H1 (cell line): ENCODE measurements at regions not wholly inside any gene's neighbourhood (a gene's known extent, or its start where the extent isn't known, plus 50 kb on each side); places are given as distances from the start of the nearest gene placed in this dataset.

ENCODE experiments used
- CTCF ChIA-PET: fragments of 300-600 bp; sonication (Branson Sonifier 250); formaldehyde crosslinking; loops from one replicate; lab custom pipeline; 2021; ENCODE audit not compliant: partially characterized antibody; lab: Charles Lee
- POLR2A ChIA-PET: fragments of 300-600 bp; sonication (Branson Sonifier 250); formaldehyde crosslinking; loops from one replicate; lab custom pipeline; 2021; ENCODE audit warnings: inconsistent platforms; ENCODE audit not compliant: partially characterized antibody; lab: Charles Lee
- DNase-seq, 2 experiments: peaks; one replicate each; pipeline versions ENCODE4 v3.0.0 to v3.0.0-alpha.2; 2010 to 2022; ENCODE audit warnings: low spot score in 2 of 2, low read depth in 1 of 2, mixed read lengths in 1 of 2
- FAIRE-seq: peaks from 2 replicates; lab custom pipeline; 2011; peaks lifted over from hg19 to GRCh38; lab: Jason Lieb, UNC
- H2AFZ ChIP-seq: 2 replicates; pipeline ENCODE4 v1.8.1; 2012; ENCODE audit warnings: low read length, inconsistent platforms
- H2AK5ac ChIP-seq: 2 replicates; pipeline ENCODE4 v1.6.1; 2013; ENCODE audit warnings: low read depth, low read length
- H2BK120ac ChIP-seq: replicated peaks from 2 replicates; pipeline ENCODE3; 2013; ENCODE audit warnings: low read depth, low read length, inconsistent platforms
- H2BK12ac ChIP-seq: 2 replicates; pipeline ENCODE4 v1.6.1; 2013; ENCODE audit warnings: low read depth, low read length
- H2BK15ac ChIP-seq: 2 replicates; pipeline ENCODE4 v1.6.1; 2013; ENCODE audit warnings: low read length
- H2BK20ac ChIP-seq: 2 replicates; pipeline ENCODE4 v1.6.1; 2013; ENCODE audit warnings: low read length
- H2BK5ac ChIP-seq: 2 replicates; pipeline ENCODE4 v1.6.1; 2013; ENCODE audit warnings: low read depth, low read length
- H3K14ac ChIP-seq: 2 replicates; pipeline ENCODE4 v1.6.1; 2013; ENCODE audit warnings: inconsistent platforms; ENCODE audit not compliant: insufficient read length
- H3K18ac ChIP-seq: 2 replicates; pipeline ENCODE4 v1.6.1; 2013; ENCODE audit warnings: low read length; ENCODE audit errors: extremely low read depth
- H3K23ac ChIP-seq: 2 replicates; pipeline ENCODE4 v1.6.1; 2013; ENCODE audit warnings: inconsistent platforms; ENCODE audit not compliant: insufficient read length
- H3K23me2 ChIP-seq: 2 replicates; pipeline ENCODE4 v1.6.1; 2013; ENCODE audit warnings: low read depth, low read length
- H3K27ac ChIP-seq: 2 replicates; pipeline ENCODE4 v1.6.1; 2011; ENCODE audit warnings: low read depth, low read length, inconsistent platforms
- H3K27me3 ChIP-seq, 4 experiments: replicated peaks in 1 of 4; 1 replicate in 1 of 4; 2 replicates in 3 of 4; pipeline versions ENCODE4 v1.6.1 to v1.8.1; 2011 to 2013; ENCODE audit warnings: low read length in 3 of 4, mild to moderate bottlenecking in 3 of 4, inconsistent platforms in 2 of 4, mixed read lengths in 2 of 4, moderate library complexity in 1 of 4; ENCODE audit not compliant: control insufficient read depth in 3 of 4, insufficient read depth in 3 of 4; ENCODE audit errors: extremely low read depth in 1 of 4
- H3K36me3 ChIP-seq, 4 experiments: 2 replicates each; pipeline versions ENCODE4 v1.6.1 to v1.8.1; 2011 to 2013; ENCODE audit warnings: mild to moderate bottlenecking in 4 of 4, low read length in 3 of 4, moderate library complexity in 2 of 4, control low read depth in 1 of 4, inconsistent platforms in 1 of 4; ENCODE audit not compliant: insufficient read depth in 4 of 4, control insufficient read depth in 2 of 4
- H3K4ac ChIP-seq: replicated peaks from 2 replicates; pipeline ENCODE3; 2013; ENCODE audit warnings: low read length, low read depth, mixed read lengths, inconsistent platforms; ENCODE audit not compliant: insufficient read length
- H3K4me1 ChIP-seq, 4 experiments: replicated peaks in 1 of 4; 1 replicate in 1 of 4; 2 replicates in 3 of 4; pipeline versions ENCODE4 v1.6.1 to v1.8.1; 2011 to 2013; ENCODE audit warnings: low read length in 3 of 4, inconsistent platforms in 2 of 4, mixed read lengths in 1 of 4; ENCODE audit not compliant: insufficient read depth in 4 of 4, control insufficient read depth in 3 of 4
- H3K4me2 ChIP-seq, 2 experiments: 2 replicates each; pipeline versions ENCODE4 v1.6.1 to v1.8.1; 2011 to 2013; ENCODE audit warnings: low read depth in 2 of 2, low read length in 2 of 2, control low read depth in 1 of 2, inconsistent platforms in 1 of 2, mild to moderate bottlenecking in 1 of 2; ENCODE audit not compliant: insufficient read depth in 1 of 2
- H3K4me3 ChIP-seq, 4 experiments: fragments of 200-600, 300-600 bp in 1 of 4; sonication (generic), shearing (Covaris generic), sonication (Bioruptor Twin) in 1 of 4; 2 replicates each; pipeline versions ENCODE4 v1.5.1 to v1.8.1; 2011 to 2016; ENCODE audit warnings: low read length in 4 of 4, low read depth in 3 of 4, control low read depth in 2 of 4, inconsistent platforms in 2 of 4, mild to moderate bottlenecking in 2 of 4, mixed read lengths in 1 of 4, moderate library complexity in 1 of 4; ENCODE audit not compliant: insufficient read depth in 2 of 4; ENCODE audit errors: extremely low read depth in 1 of 4
- H3K56ac ChIP-seq: replicated peaks from 2 replicates; pipeline ENCODE3; 2013; ENCODE audit warnings: low read depth, mild to moderate bottlenecking, mixed read lengths, low read length, inconsistent platforms; ENCODE audit not compliant: insufficient read length
- H3K79me1 ChIP-seq: 2 replicates; pipeline ENCODE4 v1.6.1; 2013; ENCODE audit warnings: low read depth, low read length, control low read depth
- H3K79me2 ChIP-seq, 2 experiments: 2 replicates each; pipeline versions ENCODE4 v1.6.1 to v1.8.1; 2012 to 2013; ENCODE audit warnings: low read length in 2 of 2, mild to moderate bottlenecking in 2 of 2, inconsistent platforms in 1 of 2; ENCODE audit not compliant: insufficient read depth in 2 of 2, control insufficient read depth in 1 of 2
- H3K9ac ChIP-seq, 4 experiments: replicated peaks in 1 of 4; 1 replicate in 1 of 4; 2 replicates in 3 of 4; pipeline versions ENCODE4 v1.6.1 to v1.8.1; 2011 to 2013; ENCODE audit warnings: low read depth in 3 of 4, low read length in 3 of 4, control low read depth in 2 of 4, mild to moderate bottlenecking in 2 of 4, moderate library complexity in 2 of 4, inconsistent platforms in 1 of 4; ENCODE audit errors: extremely low read depth in 1 of 4
- H3K9me3 ChIP-seq, 2 experiments: 2 replicates each; pipeline versions ENCODE4 v1.6.1 to v1.8.1; 2012 to 2013; ENCODE audit warnings: mild to moderate bottlenecking in 2 of 2, moderate library complexity in 2 of 2, control low read depth in 1 of 2, inconsistent platforms in 1 of 2, low read depth in 1 of 2, low read length in 1 of 2, mixed read lengths in 1 of 2; ENCODE audit not compliant: insufficient read depth in 2 of 2
- H4K20me1 ChIP-seq, 2 experiments: replicated peaks in 1 of 2; 2 replicates each; pipeline versions ENCODE3 to v1.8.1; 2011 to 2013; ENCODE audit warnings: inconsistent platforms in 2 of 2, low read length in 2 of 2, mild to moderate bottlenecking in 1 of 2; ENCODE audit not compliant: insufficient read depth in 2 of 2, control insufficient read depth in 1 of 2
- H4K5ac ChIP-seq: 2 replicates; pipeline ENCODE4 v1.6.1; 2013; ENCODE audit warnings: low read length, low read depth, mixed read lengths, inconsistent platforms; ENCODE audit not compliant: insufficient read length
- H4K8ac ChIP-seq: 2 replicates; pipeline ENCODE4 v1.8.0; 2013; ENCODE audit warnings: mild to moderate bottlenecking, moderate library complexity, low read length, inconsistent platforms; ENCODE audit not compliant: insufficient read depth; ENCODE audit errors: extremely low read depth
- H4K91ac ChIP-seq: replicated peaks from 2 replicates; pipeline ENCODE3; 2013; ENCODE audit warnings: low read length, mixed read lengths, inconsistent platforms; ENCODE audit not compliant: insufficient read length
- CHD1 ChIP-seq: IDR thresholded peaks from 2 replicates; pipeline ENCODE4 v1.6.1; 2012; ENCODE audit warnings: low read depth, low read length, improper control_type of control experiment
- EZH2 ChIP-seq: fragments of 200-600 bp; sonication (generic); IDR thresholded peaks from 2 replicates; pipeline ENCODE4 v1.7.1; 2012; ENCODE audit warnings: low read depth, mild to moderate bottlenecking, moderate library complexity, low read length, inconsistent platforms; ENCODE audit not compliant: severe bottlenecking
- FOSL1 ChIP-seq: IDR thresholded peaks from 2 replicates; pipeline ENCODE4 v1.6.1; 2011; ENCODE audit warnings: mild to moderate bottlenecking, low read depth, low read length, moderate library complexity; ENCODE audit not compliant: insufficient read depth
- KDM4A ChIP-seq: IDR thresholded peaks from one replicate; pipeline ENCODE4 v1.7.1; 2012; ENCODE audit warnings: low read depth, mild to moderate bottlenecking, moderate library complexity, low read length, inconsistent platforms; ENCODE audit not compliant: severe bottlenecking
- RBBP5 ChIP-seq: IDR thresholded peaks from 2 replicates; pipeline ENCODE4 v1.7.1; 2012; ENCODE audit warnings: low read depth, mild to moderate bottlenecking, inconsistent platforms, low read length, moderate library complexity, borderline replicate concordance
- SAP30 ChIP-seq: fragments of 300-600 bp; sonication (generic); IDR thresholded peaks from 2 replicates; pipeline ENCODE4 v1.7.1; 2012; ENCODE audit warnings: low read length, moderate library complexity, mild to moderate bottlenecking, inconsistent platforms; ENCODE audit not compliant: insufficient read depth, insufficient replicate concordance
- TAF7 ChIP-seq: optimal IDR thresholded peaks from 2 replicates; pipeline ENCODE3; 2011; ENCODE audit warnings: low read depth, mild to moderate bottlenecking, inconsistent platforms, low read length, moderate library complexity, borderline replicate concordance
- ZNF274 ChIP-seq: IDR thresholded peaks from 2 replicates; pipeline ENCODE4 v1.7.0; 2012; ENCODE audit warnings: low read length, borderline replicate concordance; ENCODE audit errors: extremely low read depth
- WGBS, 2 experiments: shearing (Covaris generic) in 1 of 2; methylation state at CpG; one replicate each; pipeline versions ENCODE4 v1.1.6 to v1.1.7; 2013 to 2015; ENCODE audit warnings: low lambda C conversion rate in 2 of 2, mixed read lengths in 2 of 2, inconsistent platforms in 1 of 2, low coverage in 1 of 2, missing lambda C conversion rate in 1 of 2; ENCODE audit not compliant: insufficient replicate concordance in 2 of 2, insufficient coverage in 1 of 2, insufficient read length in 1 of 2; ENCODE audit errors: extremely low coverage in 1 of 2, missing lambda C conversion rate in 1 of 2; 5-methylcytosine and 5-hydroxymethylcytosine counted together

DNA sequence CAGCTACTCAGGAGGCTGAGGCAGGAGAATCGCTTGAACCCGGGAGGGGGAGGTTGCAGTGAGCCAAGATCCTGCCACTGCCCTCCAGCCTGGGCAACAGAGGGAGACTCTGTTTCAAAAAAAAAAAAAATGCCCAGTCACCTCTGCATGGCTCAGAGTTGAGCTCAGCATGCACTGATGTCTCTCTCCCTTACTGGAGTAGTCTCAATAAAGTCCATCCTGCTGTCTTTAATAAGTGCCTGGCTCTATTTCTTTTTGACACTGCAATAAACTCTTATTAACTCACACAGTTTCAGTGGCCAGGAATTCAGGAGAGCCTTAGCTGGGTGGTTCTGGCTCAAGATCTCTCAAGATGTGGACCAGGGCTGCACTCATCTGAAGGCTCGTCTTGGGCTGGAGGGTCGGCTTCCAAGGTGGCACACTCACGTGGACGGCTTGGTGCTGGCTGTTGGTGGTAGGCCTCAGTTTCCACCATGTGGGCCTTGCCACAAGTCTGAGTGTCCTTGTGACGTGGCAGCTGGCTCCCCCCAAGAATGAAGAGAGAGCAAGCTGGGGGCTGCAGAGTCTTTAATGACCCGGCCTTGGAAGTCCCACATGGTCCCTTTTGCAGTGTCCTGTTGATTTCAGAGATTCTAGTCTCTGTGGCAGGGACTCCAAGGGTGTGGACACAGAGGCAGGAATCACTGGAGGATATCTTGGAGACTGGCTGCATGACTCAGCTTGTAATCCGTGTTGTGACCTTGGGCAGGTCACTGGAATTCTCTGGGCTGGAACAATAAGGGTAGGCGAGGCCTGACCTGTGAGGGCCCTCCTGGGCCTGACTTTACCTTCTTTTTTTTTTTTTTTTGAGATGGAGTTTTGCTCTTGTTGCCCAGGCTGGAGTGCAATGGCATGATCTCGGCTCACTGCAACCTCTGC is 85.9 kb upstream of the KMT2C start:
- 76% methylated on average over 10 of the region's 11 CpGs; no CpG with 5 or more reads in 1 of the 2 experiments for WGBS, 2 experiments
- Histone ChIP-seq H4K5ac (no peak overlapping the region), H2BK120ac (no peak overlapping the region), H3K14ac (no peak overlapping the region), H3K79me2 (no peaks in the 10 kb centered on the region), H3K27me3 (no peaks in the 10 kb centered on the region; a peak in 1 of 7 replicates), H4K8ac (0 out of 2 replicates have a peak overlapping the region, but pooled peaks have one; percentile 57), H4K91ac (peak overlapping the region; percentile 80), H3K18ac (no peak overlapping the region), H2BK12ac (no peak overlapping the region), H3K4me3 (no peak overlapping the region), H3K56ac (no peak overlapping the region), H3K23ac (no peak overlapping the region), H3K27ac (no peak overlapping the region), H3K4me1 (peaks cover 0 to 11% (median 7%) of the 10 kb centered on the region in 4 experiments; a peak in 5 of 7 replicates), H2AK5ac (no peak overlapping the region), H2BK20ac (no peak overlapping the region), H3K4ac (no peak overlapping the region), H3K9me3 (peaks cover 5 to 6% of the 10 kb centered on the region in 2 experiments; a peak in 2 of 4 replicates), H3K36me3 (no peaks in the 10 kb centered on the region), H3K23me2 (no peaks in the 10 kb centered on the region), H2AFZ (0 out of 2 replicates have a peak overlapping the region, but pooled peaks have one; percentile 15), H2BK5ac (peak overlapping the region; percentile 63), H3K4me2 (no peak overlapping the region), H2BK15ac (no peak overlapping the region; the same call in 1 of the 2 replicates), H3K79me1 (no peaks in the 10 kb centered on the region), H3K9ac (no peak overlapping the region), H4K20me1 (no peaks in the 10 kb centered on the region)
- FAIRE-seq: no peak
- ChIA-PET POLR2A (no interaction called here), CTCF (interaction anchor here (0.6 to 1.2 kb wide), 3 partner anchors 23 to 80 kb away, joined by 3 to 4 read pairs (median 3); no protein-coding TSS in a partner anchor)
- no peak for DNase-seq
- TF ChIP-seq TAF7 (no peak), ZNF274 (no peak), RBBP5 (no peak), CHD1 (no peak), EZH2 (no peak), SAP30 (no peak), FOSL1 (no peak), KDM4A (no peak)
